IMR-90 (cell line): ENCODE measurements at regions not wholly inside any gene's neighbourhood (a gene's known extent, or its start where the extent isn't known, plus 50 kb on each side); places are given as distances from the start of the nearest gene placed in this dataset.

Experiments
- ATAC-seq: fragments of 200-7000 bp; cut with Tn5 transposase; 2 replicates; pipeline ENCODE4 v1.9.1; 2020; ENCODE audit warnings: low read depth, mild to moderate bottlenecking, moderate library complexity
- BruUV-seq: library from RNA; stranded (reverse); fragments of 400-500 nt; replicated peaks from 2 replicates; lab custom pipeline; 2021; lab: Mats Ljungman, UMichigan
- CTCF ChIA-PET: fragments of 300-600 bp; formaldehyde crosslinking; extraction: SDS; loops from one replicate; lab custom pipeline; 2021; ENCODE audit warnings: antibody characterized with exemption; lab: Yijun Ruan, JAX
- POLR2A ChIA-PET: fragments of 300-600 bp; sonication (Branson Sonifier 250); formaldehyde crosslinking; loops from one replicate; lab custom pipeline; 2022; ENCODE audit warnings: antibody characterized with exemption; ENCODE audit not compliant: unreplicated experiment; lab: Charles Lee
- DNase-seq: peaks from one replicate; pipeline ENCODE4 v3.0.0; 2013
- H2AFZ ChIP-seq: replicated peaks from 2 replicates; pipeline ENCODE3; 2013; ENCODE audit warnings: low read length, mild to moderate bottlenecking; ENCODE audit not compliant: poor library complexity
- H2AK5ac ChIP-seq: 2 replicates; pipeline ENCODE4 v1.6.1; 2013; ENCODE audit warnings: low read depth, low read length, inconsistent platforms
- H2AK9ac ChIP-seq: replicated peaks from 2 replicates; pipeline ENCODE3; 2013; ENCODE audit warnings: mild to moderate bottlenecking, low read depth, low read length, moderate library complexity; ENCODE audit not compliant: poor library complexity
- H2BK120ac ChIP-seq: 2 replicates; pipeline ENCODE4 v1.6.1; 2013; ENCODE audit warnings: low read depth, low read length, inconsistent platforms
- H2BK15ac ChIP-seq: 3 replicates; pipeline ENCODE4 v1.6.1; 2013; ENCODE audit warnings: low read depth, low read length, inconsistent platforms
- H2BK20ac ChIP-seq: 2 replicates; pipeline ENCODE4 v1.6.1; 2013; ENCODE audit warnings: low read depth, mild to moderate bottlenecking, inconsistent platforms, low read length, moderate library complexity
- H2BK5ac ChIP-seq: 2 replicates; pipeline ENCODE4 v1.6.1; 2013; ENCODE audit warnings: mild to moderate bottlenecking, low read depth, low read length, inconsistent platforms; ENCODE audit not compliant: poor library complexity, severe bottlenecking
- H3K14ac ChIP-seq: replicated peaks from 2 replicates; pipeline ENCODE4 v1.6.1; 2013; ENCODE audit warnings: low read depth, low read length, inconsistent platforms
- H3K18ac ChIP-seq: 2 replicates; pipeline ENCODE4 v1.6.1; 2013; ENCODE audit warnings: low read depth, low read length, control low read depth
- H3K23ac ChIP-seq: 2 replicates; pipeline ENCODE4 v1.6.1; 2013; ENCODE audit warnings: low read depth, low read length, inconsistent platforms
- H3K27ac ChIP-seq: 2 replicates; pipeline ENCODE4 v1.5.1; 2013; ENCODE audit warnings: mild to moderate bottlenecking, control low read depth, low read length; ENCODE audit not compliant: insufficient read depth
- H3K27me3 ChIP-seq: 2 replicates; pipeline ENCODE4 v1.6.1; 2013; ENCODE audit warnings: low read length; ENCODE audit not compliant: control insufficient read depth, insufficient read depth
- H3K36me3 ChIP-seq: 2 replicates; pipeline ENCODE4 v1.6.1; 2013; ENCODE audit warnings: low read length, mixed read lengths; ENCODE audit not compliant: control insufficient read depth, insufficient read depth
- H3K4ac ChIP-seq: 2 replicates; pipeline ENCODE4 v1.6.1; 2013; ENCODE audit warnings: low read depth, low read length, inconsistent platforms
- H3K4me1 ChIP-seq: 2 replicates; pipeline ENCODE4 v1.6.1; 2013; ENCODE audit warnings: low read length, mixed read lengths; ENCODE audit not compliant: control insufficient read depth, insufficient read depth
- H3K4me2 ChIP-seq: 2 replicates; pipeline ENCODE4 v1.6.1; 2013; ENCODE audit warnings: low read depth, mild to moderate bottlenecking, control low read depth, low read length, moderate library complexity
- H3K4me3 ChIP-seq: 2 replicates; pipeline ENCODE4 v1.5.1; 2013; ENCODE audit warnings: low read depth, mild to moderate bottlenecking, control low read depth, low read length, moderate library complexity; ENCODE audit not compliant: insufficient read depth
- H3K56ac ChIP-seq: 2 replicates; pipeline ENCODE4 v1.6.1; 2013; ENCODE audit warnings: low read length, inconsistent platforms; ENCODE audit not compliant: insufficient read depth; ENCODE audit errors: extremely low read depth
- H3K79me1 ChIP-seq, 2 experiments: 2 replicates each; pipeline ENCODE4 v1.6.1; 2013; ENCODE audit warnings: low read length in 2 of 2, inconsistent platforms in 1 of 2, low read depth in 1 of 2
- H3K9ac ChIP-seq: 2 replicates; pipeline ENCODE4 v1.6.1; 2013; ENCODE audit warnings: low read depth, low read length, control low read depth
- H3K9me1 ChIP-seq: 2 replicates; pipeline ENCODE4 v1.6.1; 2013; ENCODE audit warnings: low read length, inconsistent platforms; ENCODE audit not compliant: insufficient read depth
- H3K9me3 ChIP-seq: 2 replicates; pipeline ENCODE4 v1.6.1; 2013; ENCODE audit warnings: low read length; ENCODE audit not compliant: control insufficient read depth, insufficient read depth
- H4K20me1 ChIP-seq: 2 replicates; pipeline ENCODE4 v1.6.1; 2013; ENCODE audit warnings: low read length, inconsistent platforms; ENCODE audit not compliant: insufficient read depth
- H4K5ac ChIP-seq: 2 replicates; pipeline ENCODE4 v1.6.1; 2013; ENCODE audit warnings: mild to moderate bottlenecking, low read depth, low read length, control low read depth
- H4K8ac ChIP-seq, 2 experiments: 2 replicates each; pipeline ENCODE4 v1.6.1; 2013; ENCODE audit warnings: low read depth in 2 of 2, low read length in 2 of 2, control low read depth in 1 of 2, inconsistent platforms in 1 of 2
- H4K91ac ChIP-seq: 2 replicates; pipeline ENCODE4 v1.6.1; 2013; ENCODE audit warnings: low read depth, low read length, inconsistent platforms; ENCODE audit not compliant: insufficient read depth
- BHLHE40 ChIP-seq: fragments of 150-350 bp; IDR thresholded peaks from 2 replicates; pipeline ENCODE4 v1.6.1; 2016; ENCODE audit warnings: mild to moderate bottlenecking, low read depth, low read length
- CEBPB ChIP-seq: IDR thresholded peaks from 2 replicates; pipeline ENCODE4 v1.6.1; 2012; ENCODE audit warnings: low read depth, low read length, improper control_type of control experiment
- CHD1 ChIP-seq: IDR thresholded peaks from 2 replicates; pipeline ENCODE4 v1.6.1; 2012; ENCODE audit warnings: low read depth, low read length, improper control_type of control experiment
- CTCF ChIP-seq: conservative IDR thresholded peaks from 2 replicates; pipeline ENCODE4 v1.5.1; 2012; ENCODE audit warnings: mild to moderate bottlenecking, low read depth, low read length, improper control_type of control experiment
- ELK1 ChIP-seq: fragments of 150-350 bp; IDR thresholded peaks from 2 replicates; pipeline ENCODE4 v1.6.1; 2016; ENCODE audit warnings: low read depth, mild to moderate bottlenecking, low read length, moderate library complexity, borderline replicate concordance
- FOS ChIP-seq: fragments of 150-350 bp; IDR thresholded peaks from 2 replicates; pipeline ENCODE4 v1.6.1; 2016; ENCODE audit warnings: low read depth, low read length
- MAFK ChIP-seq: IDR thresholded peaks from 2 replicates; pipeline ENCODE4 v1.6.1; 2012; ENCODE audit warnings: low read depth, low read length, improper control_type of control experiment
- MXI1 ChIP-seq: IDR thresholded peaks from 2 replicates; pipeline ENCODE4 v1.6.1; 2012; ENCODE audit warnings: low read depth, mild to moderate bottlenecking, low read length, moderate library complexity, borderline replicate concordance
- NFE2L2 ChIP-seq: fragments of 150-350 bp; IDR thresholded peaks from 2 replicates; pipeline ENCODE4 v1.6.1; 2016; ENCODE audit warnings: low read depth, mild to moderate bottlenecking, low read length
- POLR2A ChIP-seq: IDR thresholded peaks from 2 replicates; pipeline ENCODE4 v1.6.1; 2012; ENCODE audit warnings: mild to moderate bottlenecking, low read depth, low read length
- RAD21 ChIP-seq: IDR thresholded peaks from 2 replicates; pipeline ENCODE4 v1.6.1; 2012; ENCODE audit warnings: low read length, improper control_type of control experiment
- RCOR1 ChIP-seq: IDR thresholded peaks from 2 replicates; pipeline ENCODE4 v1.6.1; 2012; ENCODE audit warnings: mild to moderate bottlenecking, low read length, improper control_type of control experiment; ENCODE audit not compliant: insufficient replicate concordance
- SMC3 ChIP-seq: fragments of 150-350 bp; IDR thresholded peaks from 2 replicates; pipeline ENCODE4 v1.6.1; 2016; ENCODE audit warnings: low read depth, mild to moderate bottlenecking, antibody characterized with exemption, low read length, moderate library complexity
- WGBS, 2 experiments: methylation state at CpG; one replicate each; pipeline versions ENCODE4 v1.1.5 to v1.1.7; 2013; ENCODE audit warnings: missing lambda C conversion rate in 2 of 2; ENCODE audit not compliant: insufficient read length in 1 of 2; ENCODE audit errors: extremely low coverage in 2 of 2; 5-methylcytosine and 5-hydroxymethylcytosine counted together
- dilution Hi-C: fragments of 300-500 bp; cut with HindIII; formaldehyde crosslinking; loops from one replicate; pipeline ENCODE4 v1.14.3; 2018; ENCODE audit warnings: low sequenced_read_pairs; ENCODE audit not compliant: unreplicated experiment
- in situ Hi-C: fragments of 300-500 bp; cut with MboI; formaldehyde crosslinking; loops from 3 replicates; pipeline ENCODE4 v1.14.3; 2019; ENCODE audit warnings: low sequenced_read_pairs, inconsistent platforms, mixed read lengths
- intact Hi-C: fragments of 100-400 bp; cut with micrococcal nuclease; formaldehyde crosslinking; loops from 2 replicates; pipeline ENCODE4 v1.10.0; 2022

GRCh38 chr16:86921289-86921688 lies 342.9 kb downstream of the FOXL1 start (continued):
- no peak for TF ChIP-seq CTCF
- no peak for TF ChIP-seq CEBPB
- TF ChIP-seq FOS: no peak

GRCh38 chr16:86922311-86922710 lies 344.0 kb downstream of the FOXL1 start:
- H3K27me3 ChIP-seq: no peaks in the 10 kb centered on the region
- H4K5ac ChIP-seq: no peak overlapping the region
- H3K14ac ChIP-seq: no peak overlapping the region
- no peaks in the 10 kb centered on the region for H3K36me3 ChIP-seq
- ATAC-seq: no peak
- H3K4me1 ChIP-seq: peaks cover 18% of the 10 kb centered on the region
- intact Hi-C loops (loop anchor here (10.0 kb wide), 1 partner anchor 142 kb away; no protein-coding TSS in a partner anchor), dilution Hi-C loops (no loop called here), in situ Hi-C loops (no loop called here)
- no peak overlapping the region for H2BK15ac ChIP-seq
- H2AFZ ChIP-seq: no peak overlapping the region
- no peak overlapping the region for H2BK120ac ChIP-seq
- no peaks in the 10 kb centered on the region; the same call in 1 of the 2 replicates for H4K20me1 ChIP-seq
- no peak overlapping the region for H3K9ac ChIP-seq
- no peak overlapping the region for H2AK5ac ChIP-seq
- H3K56ac ChIP-seq: no peak overlapping the region
- peaks cover 0 to 5% of the 10 kb centered on the region in 2 experiments; a peak in 1 of 4 replicates for H3K79me1 ChIP-seq
- H3K4me3 ChIP-seq: no peak overlapping the region
- H2BK5ac ChIP-seq: no peak overlapping the region
- no peak overlapping the region for H3K23ac ChIP-seq
- ChIA-PET POLR2A (no interaction called here), CTCF (no interaction called here)
- DNase-seq: no peak
- no TSS peak for BruUV-seq
- no peak overlapping the region for H4K91ac ChIP-seq
- no peak overlapping the region for H3K27ac ChIP-seq
- H2AK9ac ChIP-seq: no peak overlapping the region
- H3K9me1 ChIP-seq: peaks cover 16% of the 10 kb centered on the region
- H3K4me2 ChIP-seq: no peak overlapping the region
- WGBS, 2 experiments: no CpG with 5 or more reads among the region's 7 CpGs
- no peak overlapping the region for H2BK20ac ChIP-seq
- peaks cover 15% of the 10 kb centered on the region for H3K9me3 ChIP-seq
- H3K18ac ChIP-seq: no peak overlapping the region
- no peak overlapping the region for H4K8ac ChIP-seq
- H3K4ac ChIP-seq: no peak overlapping the region
- no peak for TF ChIP-seq NFE2L2
- TF ChIP-seq RCOR1: no peak
- TF ChIP-seq RAD21: no peak
- no peak for TF ChIP-seq MAFK
- no peak for TF ChIP-seq ELK1
- TF ChIP-seq POLR2A: no peak
- no peak for TF ChIP-seq FOS
- TF ChIP-seq CTCF: no peak
- no peak for TF ChIP-seq BHLHE40
- TF ChIP-seq CEBPB: no peak
- no peak for TF ChIP-seq CHD1
- TF ChIP-seq MXI1: no peak
- no peak for TF ChIP-seq SMC3
